ENCODE measurements at regions not wholly inside any gene's neighbourhood (a gene's known extent, or its start where the extent isn't known, plus 50 kb on each side); places are given as distances from the start of the nearest gene placed in this dataset.
A peak's percentile ranks its signal among the peaks of the same experiment; 100 is the strongest.

DNA sequence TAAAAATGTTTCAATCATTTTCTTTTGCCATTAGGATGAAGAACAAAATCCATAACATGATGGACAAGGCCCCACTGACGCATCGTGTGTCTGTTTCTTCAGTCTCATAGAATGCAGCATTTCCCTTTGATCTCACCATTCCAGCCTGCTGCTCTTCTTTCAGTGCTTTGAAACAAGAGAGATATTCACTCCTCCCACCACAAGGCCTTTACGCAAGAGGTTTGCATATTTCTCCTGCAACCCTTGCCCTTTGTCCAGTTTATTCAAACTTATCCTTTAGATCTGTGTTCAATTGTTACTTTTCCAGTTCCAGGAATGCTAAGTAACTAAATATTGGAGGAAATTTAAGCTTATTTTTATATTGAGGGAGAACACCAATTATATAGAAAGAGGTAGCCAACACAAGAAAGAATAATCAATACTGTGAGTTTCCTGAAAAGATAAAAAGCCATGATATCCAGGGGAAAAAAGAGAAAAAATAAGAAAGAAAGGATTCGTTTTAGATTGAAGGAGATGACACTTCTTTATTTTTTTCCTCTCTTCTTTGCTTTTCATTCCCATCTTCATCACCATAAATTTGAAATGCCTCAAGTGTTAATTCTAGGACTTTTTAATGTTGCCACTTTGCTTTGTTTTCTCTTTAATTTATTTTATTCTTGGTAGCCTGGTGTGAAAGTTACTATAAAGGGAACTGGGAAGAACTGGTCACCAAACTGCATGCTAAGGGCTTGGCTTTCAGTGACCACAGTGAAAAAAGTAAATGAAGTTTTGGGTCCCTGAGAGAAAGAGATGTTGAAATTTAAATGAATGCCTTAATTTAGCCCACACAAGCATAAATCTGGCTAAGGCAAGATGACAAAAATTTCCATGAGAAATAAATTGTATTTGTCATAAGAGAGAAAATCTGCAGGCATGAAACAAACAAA is 102.1 kb downstream of the KIF2B start:
- Histone ChIP-seq H3K4me3 (ENCODE audit: low read depth in 1 of 3, low read length in 3 of 3) (no peak overlapping the region), H3K4me1 (ENCODE audit: control insufficient read depth in 4 of 4, insufficient read depth in 4 of 4, low read length in 3 of 4) (peaks cover 0 to 10% (median 7%) of the 10 kb centered on the region in 4 donors), H3K27ac (ENCODE audit: low read depth in 1 of 2, low read length in 2 of 2) (no peak overlapping the region), H3K9ac (ENCODE audit: low read depth in 1 of 2, low read length in 2 of 2) (no peak overlapping the region), H3K9me3 (ENCODE audit: control insufficient read depth in 4 of 4, low read length in 3 of 4) (no peaks in the 10 kb centered on the region), H3K36me3 (ENCODE audit: control insufficient read depth in 4 of 4, insufficient read depth in 3 of 4, low read depth in 1 of 4, low read length in 3 of 4) (no peaks in the 10 kb centered on the region), H3K27me3 (ENCODE audit: control insufficient read depth in 4 of 4, insufficient read depth in 4 of 4, low read length in 3 of 4) (no peaks in the 10 kb centered on the region)
- TF ChIP-seq SP1 (IDR thresholded peaks at IDR 0.05), result peak; percentile 81
- TF ChIP-seq RAD21 (IDR thresholded peaks at IDR 0.05), result peak; percentile 48 to 51
- no peak for TF ChIP-seq TAF1 (conservative IDR thresholded peaks at IDR 0.05)
- TF ChIP-seq, protein P1, sequence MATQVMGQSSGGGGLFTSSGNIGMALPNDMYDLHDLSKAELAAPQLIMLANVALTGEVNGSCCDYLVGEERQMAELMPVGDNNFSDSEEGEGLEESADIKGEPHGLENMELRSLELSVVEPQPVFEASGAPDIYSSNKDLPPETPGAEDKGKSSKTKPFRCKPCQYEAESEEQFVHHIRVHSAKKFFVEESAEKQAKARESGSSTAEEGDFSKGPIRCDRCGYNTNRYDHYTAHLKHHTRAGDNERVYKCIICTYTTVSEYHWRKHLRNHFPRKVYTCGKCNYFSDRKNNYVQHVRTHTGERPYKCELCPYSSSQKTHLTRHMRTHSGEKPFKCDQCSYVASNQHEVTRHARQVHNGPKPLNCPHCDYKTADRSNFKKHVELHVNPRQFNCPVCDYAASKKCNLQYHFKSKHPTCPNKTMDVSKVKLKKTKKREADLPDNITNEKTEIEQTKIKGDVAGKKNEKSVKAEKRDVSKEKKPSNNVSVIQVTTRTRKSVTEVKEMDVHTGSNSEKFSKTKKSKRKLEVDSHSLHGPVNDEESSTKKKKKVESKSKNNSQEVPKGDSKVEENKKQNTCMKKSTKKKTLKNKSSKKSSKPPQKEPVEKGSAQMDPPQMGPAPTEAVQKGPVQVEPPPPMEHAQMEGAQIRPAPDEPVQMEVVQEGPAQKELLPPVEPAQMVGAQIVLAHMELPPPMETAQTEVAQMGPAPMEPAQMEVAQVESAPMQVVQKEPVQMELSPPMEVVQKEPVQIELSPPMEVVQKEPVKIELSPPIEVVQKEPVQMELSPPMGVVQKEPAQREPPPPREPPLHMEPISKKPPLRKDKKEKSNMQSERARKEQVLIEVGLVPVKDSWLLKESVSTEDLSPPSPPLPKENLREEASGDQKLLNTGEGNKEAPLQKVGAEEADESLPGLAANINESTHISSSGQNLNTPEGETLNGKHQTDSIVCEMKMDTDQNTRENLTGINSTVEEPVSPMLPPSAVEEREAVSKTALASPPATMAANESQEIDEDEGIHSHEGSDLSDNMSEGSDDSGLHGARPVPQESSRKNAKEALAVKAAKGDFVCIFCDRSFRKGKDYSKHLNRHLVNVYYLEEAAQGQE (IDR thresholded peaks at IDR 0.05), result peak; percentile 72
- TF ChIP-seq NR2F2 (IDR thresholded peaks at IDR 0.05), result peak; percentile 64
- peak; percentile 55 to 80 for TF ChIP-seq JUND (IDR thresholded peaks at IDR 0.05)
- TF ChIP-seq GABPA (IDR thresholded peaks at IDR 0.05 in 1 of 2, conservative IDR thresholded peaks at IDR 0.05 in 1 of 2), result peak in 1 of 2 donors; percentile 19
- TF ChIP-seq RXRA (IDR thresholded peaks at IDR 0.05), result peak; percentile 69 to 82
- TF ChIP-seq, protein P2, sequence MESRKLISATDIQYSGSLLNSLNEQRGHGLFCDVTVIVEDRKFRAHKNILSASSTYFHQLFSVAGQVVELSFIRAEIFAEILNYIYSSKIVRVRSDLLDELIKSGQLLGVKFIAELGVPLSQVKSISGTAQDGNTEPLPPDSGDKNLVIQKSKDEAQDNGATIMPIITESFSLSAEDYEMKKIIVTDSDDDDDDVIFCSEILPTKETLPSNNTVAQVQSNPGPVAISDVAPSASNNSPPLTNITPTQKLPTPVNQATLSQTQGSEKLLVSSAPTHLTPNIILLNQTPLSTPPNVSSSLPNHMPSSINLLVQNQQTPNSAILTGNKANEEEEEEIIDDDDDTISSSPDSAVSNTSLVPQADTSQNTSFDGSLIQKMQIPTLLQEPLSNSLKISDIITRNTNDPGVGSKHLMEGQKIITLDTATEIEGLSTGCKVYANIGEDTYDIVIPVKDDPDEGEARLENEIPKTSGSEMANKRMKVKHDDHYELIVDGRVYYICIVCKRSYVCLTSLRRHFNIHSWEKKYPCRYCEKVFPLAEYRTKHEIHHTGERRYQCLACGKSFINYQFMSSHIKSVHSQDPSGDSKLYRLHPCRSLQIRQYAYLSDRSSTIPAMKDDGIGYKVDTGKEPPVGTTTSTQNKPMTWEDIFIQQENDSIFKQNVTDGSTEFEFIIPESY (IDR thresholded peaks at IDR 0.05), result peak; percentile 73
- TF ChIP-seq EGR1 (IDR thresholded peaks at IDR 0.05; ENCODE audit: low read depth in 2 of 2), result no peak
- TF ChIP-seq FOXA2 (IDR thresholded peaks at IDR 0.05), result peak; percentile 78
- TF ChIP-seq HNF4G (IDR thresholded peaks at IDR 0.05), result peak; percentile 78
- TF ChIP-seq YY1 (IDR thresholded peaks at IDR 0.05), result peak; percentile 73
- TF ChIP-seq, protein P3, sequence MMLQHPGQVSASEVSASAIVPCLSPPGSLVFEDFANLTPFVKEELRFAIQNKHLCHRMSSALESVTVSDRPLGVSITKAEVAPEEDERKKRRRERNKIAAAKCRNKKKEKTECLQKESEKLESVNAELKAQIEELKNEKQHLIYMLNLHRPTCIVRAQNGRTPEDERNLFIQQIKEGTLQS (IDR thresholded peaks at IDR 0.05), result no peak
- TF ChIP-seq, protein P4, sequence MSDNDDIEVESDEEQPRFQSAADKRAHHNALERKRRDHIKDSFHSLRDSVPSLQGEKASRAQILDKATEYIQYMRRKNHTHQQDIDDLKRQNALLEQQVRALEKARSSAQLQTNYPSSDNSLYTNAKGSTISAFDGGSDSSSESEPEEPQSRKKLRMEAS (IDR thresholded peaks at IDR 0.05), result peak; percentile 74
- peak; percentile 82 for TF ChIP-seq FOXA1 (IDR thresholded peaks at IDR 0.05)
- TF ChIP-seq, protein P5, sequence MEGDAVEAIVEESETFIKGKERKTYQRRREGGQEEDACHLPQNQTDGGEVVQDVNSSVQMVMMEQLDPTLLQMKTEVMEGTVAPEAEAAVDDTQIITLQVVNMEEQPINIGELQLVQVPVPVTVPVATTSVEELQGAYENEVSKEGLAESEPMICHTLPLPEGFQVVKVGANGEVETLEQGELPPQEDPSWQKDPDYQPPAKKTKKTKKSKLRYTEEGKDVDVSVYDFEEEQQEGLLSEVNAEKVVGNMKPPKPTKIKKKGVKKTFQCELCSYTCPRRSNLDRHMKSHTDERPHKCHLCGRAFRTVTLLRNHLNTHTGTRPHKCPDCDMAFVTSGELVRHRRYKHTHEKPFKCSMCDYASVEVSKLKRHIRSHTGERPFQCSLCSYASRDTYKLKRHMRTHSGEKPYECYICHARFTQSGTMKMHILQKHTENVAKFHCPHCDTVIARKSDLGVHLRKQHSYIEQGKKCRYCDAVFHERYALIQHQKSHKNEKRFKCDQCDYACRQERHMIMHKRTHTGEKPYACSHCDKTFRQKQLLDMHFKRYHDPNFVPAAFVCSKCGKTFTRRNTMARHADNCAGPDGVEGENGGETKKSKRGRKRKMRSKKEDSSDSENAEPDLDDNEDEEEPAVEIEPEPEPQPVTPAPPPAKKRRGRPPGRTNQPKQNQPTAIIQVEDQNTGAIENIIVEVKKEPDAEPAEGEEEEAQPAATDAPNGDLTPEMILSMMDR (IDR thresholded peaks at IDR 0.05; ENCODE audit: low read depth, low read length, missing input control), result no peak
- TF ChIP-seq HNF4A (conservative IDR thresholded peaks at IDR 0.05), result peak; percentile 91 to 95
- no peak for DNase-seq (ENCODE audit: low spot score)
- 21% methylated on average over 4 of the region's 4 CpGs for WGBS

Data from liver (tissue), 8 donors.